ENCODE measurements at regions not wholly inside any gene's neighbourhood (a gene's known extent, or its start where the extent isn't known, plus 50 kb on each side); places are given as distances from the start of the nearest gene placed in this dataset.

- no peak for TF ChIP-seq EZH2 (IDR thresholded peaks at IDR 0.05; ENCODE audit: insufficient read depth, low read length)
- no peak for TF ChIP-seq CTCF (IDR thresholded peaks at IDR 0.05; ENCODE audit: insufficient read depth, low read depth, low read length)
- Mint-ChIP-seq H3K36me3 (ENCODE audit: low read depth, unreplicated experiment) (no peaks in the 10 kb centered on the region), H3K9me3 (ENCODE audit: unreplicated experiment) (no peaks in the 10 kb centered on the region), H3K4me1 (ENCODE audit: low read depth, unreplicated experiment) (no peaks in the 10 kb centered on the region), H3K4me3 (ENCODE audit: unreplicated experiment) (no peak overlapping the region), H3K27ac (ENCODE audit: unreplicated experiment) (no peak overlapping the region), H3K27me3 (ENCODE audit: low read depth, unreplicated experiment) (no peaks in the 10 kb centered on the region)
- Histone ChIP-seq H3K27ac (ENCODE audit: low read depth, low read length) (no peak overlapping the region), H4K20me1 (ENCODE audit: insufficient read depth, low read length) (no peaks in the 10 kb centered on the region), H3K79me2 (ENCODE audit: insufficient read depth, low read length) (no peaks in the 10 kb centered on the region), H3K4me2 (ENCODE audit: low read length) (no peak overlapping the region), H3K4me3 (ENCODE audit: insufficient read depth, low read depth, low read length) (no peak overlapping the region), H3K9me3 (ENCODE audit: insufficient read depth, low read depth, low read length) (no peaks in the 10 kb centered on the region), H3K4me1 (ENCODE audit: insufficient read depth, low read length) (no peaks in the 10 kb centered on the region), H3K9ac (ENCODE audit: low read length) (no peak overlapping the region), H2AFZ (ENCODE audit: low read depth, low read length) (no peak overlapping the region), H3K27me3 (ENCODE audit: insufficient read depth, low read length) (no peaks in the 10 kb centered on the region), H3K36me3 (ENCODE audit: insufficient read depth, low read length) (no peaks in the 10 kb centered on the region)
- FAIRE-seq (no peak), DNase-seq (ENCODE audit: low read depth) (no peak)
Measured at GRCh38 chr13:63554157-63554556, 2138.5 kb upstream of the PCDH20 start.

GRCh38 chr13:63551731-63552130 lies 2136.1 kb upstream of the PCDH20 start:
- H3K4me1 ChIP-seq (ENCODE audit: insufficient read depth, low read length): no peaks in the 10 kb centered on the region
- FAIRE-seq: no peak
- no peaks in the 10 kb centered on the region for H3K27me3 ChIP-seq (ENCODE audit: insufficient read depth, low read length)
- Mint-ChIP-seq H3K27ac (ENCODE audit: unreplicated experiment) (no peak overlapping the region), H3K36me3 (ENCODE audit: low read depth, unreplicated experiment) (no peaks in the 10 kb centered on the region), H3K4me1 (ENCODE audit: low read depth, unreplicated experiment) (no peaks in the 10 kb centered on the region), H3K9me3 (ENCODE audit: unreplicated experiment) (no peaks in the 10 kb centered on the region), H3K4me3 (ENCODE audit: unreplicated experiment) (no peak overlapping the region), H3K27me3 (ENCODE audit: low read depth, unreplicated experiment) (no peaks in the 10 kb centered on the region)
- H3K36me3 ChIP-seq (ENCODE audit: insufficient read depth, low read length): no peaks in the 10 kb centered on the region
- no peak for DNase-seq (ENCODE audit: low read depth)
- no peak overlapping the region for H3K4me2 ChIP-seq (ENCODE audit: low read length)
- no peaks in the 10 kb centered on the region for H3K79me2 ChIP-seq (ENCODE audit: insufficient read depth, low read length)
- no peaks in the 10 kb centered on the region for H4K20me1 ChIP-seq (ENCODE audit: insufficient read depth, low read length)
- no peak overlapping the region for H2AFZ ChIP-seq (ENCODE audit: low read depth, low read length)
- no peaks in the 10 kb centered on the region for H3K9me3 ChIP-seq (ENCODE audit: insufficient read depth, low read depth, low read length)
- no peak overlapping the region for H3K4me3 ChIP-seq (ENCODE audit: insufficient read depth, low read depth, low read length)
- H3K27ac ChIP-seq (ENCODE audit: low read depth, low read length): no peak overlapping the region
- no peak overlapping the region for H3K9ac ChIP-seq (ENCODE audit: low read length)
- TF ChIP-seq CTCF (IDR thresholded peaks at IDR 0.05; ENCODE audit: insufficient read depth, low read depth, low read length) (no peak), EZH2 (IDR thresholded peaks at IDR 0.05; ENCODE audit: insufficient read depth, low read length) (no peak)

GRCh38 chr13:63546524-63546923 lies 2130.9 kb upstream of the PCDH20 start:
- no peak overlapping the region for H3K4me2 ChIP-seq (ENCODE audit: low read length)
- H2AFZ ChIP-seq (ENCODE audit: low read depth, low read length): no peak overlapping the region
- Mint-ChIP-seq H3K36me3 (ENCODE audit: low read depth, unreplicated experiment) (no peaks in the 10 kb centered on the region), H3K4me1 (ENCODE audit: low read depth, unreplicated experiment) (no peaks in the 10 kb centered on the region), H3K27me3 (ENCODE audit: low read depth, unreplicated experiment) (peaks cover under 1% of the 10 kb centered on the region), H3K4me3 (ENCODE audit: unreplicated experiment) (no peak overlapping the region), H3K27ac (ENCODE audit: unreplicated experiment) (no peak overlapping the region), H3K9me3 (ENCODE audit: unreplicated experiment) (no peaks in the 10 kb centered on the region)
- no peak for DNase-seq (ENCODE audit: low read depth)
- H3K79me2 ChIP-seq (ENCODE audit: insufficient read depth, low read length): no peaks in the 10 kb centered on the region
- no peak for FAIRE-seq
- H3K9ac ChIP-seq (ENCODE audit: low read length): no peak overlapping the region
- no peaks in the 10 kb centered on the region for H3K36me3 ChIP-seq (ENCODE audit: insufficient read depth, low read length)
- H3K4me1 ChIP-seq (ENCODE audit: insufficient read depth, low read length): no peaks in the 10 kb centered on the region
- TF ChIP-seq CTCF (IDR thresholded peaks at IDR 0.05; ENCODE audit: insufficient read depth, low read depth, low read length) (no peak), EZH2 (IDR thresholded peaks at IDR 0.05; ENCODE audit: insufficient read depth, low read length) (no peak)
- no peaks in the 10 kb centered on the region for H3K9me3 ChIP-seq (ENCODE audit: insufficient read depth, low read depth, low read length)
- no peaks in the 10 kb centered on the region for H4K20me1 ChIP-seq (ENCODE audit: insufficient read depth, low read length)
- H3K27me3 ChIP-seq (ENCODE audit: insufficient read depth, low read length): no peaks in the 10 kb centered on the region
- H3K27ac ChIP-seq (ENCODE audit: low read depth, low read length): no peak overlapping the region
- no peak overlapping the region for H3K4me3 ChIP-seq (ENCODE audit: insufficient read depth, low read depth, low read length)

All from astrocyte (in vitro differentiated cells and primary cell).